Heart right ventricle (tissue), 16 donors: ENCODE measurements at regions not wholly inside any gene's neighbourhood (a gene's known extent, or its start where the extent isn't known, plus 50 kb on each side); places are given as distances from the start of the nearest gene placed in this dataset.

Source experiments
- ATAC-seq, 8 donors: fragments of 200-7000 bp; cut with Tn5 transposase; one replicate each; pipeline ENCODE4 v1.9.1; 2020; ENCODE audit warnings: mild to moderate bottlenecking in 8 of 8, moderate library complexity in 8 of 8, moderate number of reproducible peaks in 1 of 8
- DNase-seq, 2 donors: peaks; one replicate each; pipeline ENCODE4 v3.0.0-alpha.2; 2020
- H3K27ac ChIP-seq, 10 donors: fragments of 200-600 bp; sonication (generic) in 2 of 10; one replicate each; pipeline versions ENCODE4 v1.5.0 to v1.8.0; 2020 to 2022; ENCODE audit warnings: mild to moderate bottlenecking in 3 of 10
- H3K27me3 ChIP-seq, 7 donors: fragments of 200-600 bp; one replicate each; pipeline ENCODE4 v1.8.0; 2021 to 2022; ENCODE audit warnings: mild to moderate bottlenecking in 2 of 7
- H3K36me3 ChIP-seq, 9 donors: fragments of 200-600 bp; sonication (generic) in 1 of 9; one replicate each; pipeline versions ENCODE4 v1.5.0 to v1.8.0; 2020 to 2022; ENCODE audit warnings: mild to moderate bottlenecking in 2 of 9
- H3K4me1 ChIP-seq, 9 donors: fragments of 200-600 bp; sonication (generic) in 1 of 9; one replicate each; pipeline versions ENCODE4 v1.5.0 to v1.8.0; 2020 to 2022; ENCODE audit warnings: mild to moderate bottlenecking in 4 of 9
- H3K4me3 ChIP-seq, 10 donors: fragments of 200-600 bp; sonication (generic) in 2 of 10; one replicate each; pipeline versions ENCODE4 v1.5.0 to v1.8.0; 2020 to 2022; ENCODE audit warnings: mild to moderate bottlenecking in 7 of 10, moderate library complexity in 2 of 10
- H3K9me3 ChIP-seq, 11 donors: fragments of 200-600 bp in 10 of 11; sonication (generic) in 2 of 11; one replicate each; pipeline versions ENCODE4 v1.5.0 to v1.8.0; 2013 to 2022; ENCODE audit warnings: mild to moderate bottlenecking in 2 of 11, control low read depth in 1 of 11, moderate library complexity in 1 of 11
- CTCF ChIP-seq, 9 donors: fragments of 200-600 bp; sonication (generic) in 2 of 9; IDR thresholded peaks; one replicate each; pipeline versions ENCODE4 v1.5.0 to v1.8.0; 2021 to 2022; ENCODE audit warnings: antibody characterized with exemption in 9 of 9, mild to moderate bottlenecking in 5 of 9, moderate library complexity in 1 of 9
- WGBS, 2 donors: extraction: QIAGEN DNeasy Blood & Tissue Kit; methylation state at CpG; one replicate each; pipeline ENCODE4 v1.1.7; 2013; ENCODE audit warnings: inconsistent platforms in 1 of 2; 5-methylcytosine and 5-hydroxymethylcytosine counted together
- intact Hi-C, 10 donors: fragments of 100-400 bp; cut with DNase I; formaldehyde crosslinking; loops; one replicate each; pipeline versions ENCODE4 v1.11.1 to v1.14.2; 2022
- donor health status: Arrhythmogenic right ventricular cardiomyopathy.
- donor health status: ischemic (EF 13 %, LVEDD 7.1; RV severe dilation, severe dysfunction).
- donor health status: healthy with polysubstance abuse.
- donor health status: DM: no; HTN: yes; CAD: no.
- donor health status: DM: no; HTN: no; CAD: no.
- donor health status: ischemic (EF 25% LVEDD 6.9; RV normal size, moderate dysfunction).
- donor health status: ischemic (EF 25% LVEDD 5.7; RV mildly dilated, moderate dysfunction).
- donor health status: healthy.
- donor health status: DM: yes; HTN: yes; CAD: no.
- donor health status: Ischemic cardiomyopathy.
- donor health status: ischemic (EF 35%, LVEDD 5.7; RV mildly dilated, moderate dysfunction).
- donor health status: nonischemic (EF 11% LVEDD 7.7; RV severe dilation, severe dysfunction).
- donor health status: DM: yes; HTN: yes; CAD: no.
- donor health status: PGD.
- donor health status: ischemic (EF 29% LVEDD 5.4; RV normal size, mild dysfunction).
- donor health status: nonischemic (EF 23%, LVEDD 6.1; RV moderate dilation, normal function).

GRCh38 chr20:54397292-54398140 lies 77.9 kb upstream of the DOK5 start:
- Histone ChIP-seq H3K27ac (no peak overlapping the region), H3K4me1 (no peaks in the 10 kb centered on the region), H3K36me3 (no peaks in the 10 kb centered on the region), H3K4me3 (no peak overlapping the region), H3K27me3 (no peaks in the 10 kb centered on the region), H3K9me3 (peaks cover 0 to 7% (median 0%) of the 10 kb centered on the region in 11 donors)
- 78 to 79% methylated on average over 3 of the region's 3 CpGs for WGBS, 2 donors
- no peak for TF ChIP-seq CTCF (IDR thresholded peaks at IDR 0.05)
- ATAC-seq (no peak), DNase-seq (no peak)
- intact Hi-C loops = no loop called here

GRCh38 chr20:54398814-54399213 lies 76.6 kb upstream of the DOK5 start:
- Histone ChIP-seq H3K9me3 (no peaks in the 10 kb centered on the region), H3K36me3 (no peaks in the 10 kb centered on the region), H3K27ac (no peak overlapping the region), H3K4me1 (no peaks in the 10 kb centered on the region), H3K4me3 (no peak overlapping the region), H3K27me3 (no peaks in the 10 kb centered on the region)
- TF ChIP-seq CTCF (IDR thresholded peaks at IDR 0.05) = no peak
- no peak for ATAC-seq
- intact Hi-C loops = no loop called here
- WGBS, 2 donors = 86 to 91% methylated on average over 5 of the region's 5 CpGs
- no peak for DNase-seq

GRCh38 chr20:54405540-54405939 lies 69.9 kb upstream of the DOK5 start:
- Histone ChIP-seq H3K9me3 (no peaks in the 10 kb centered on the region), H3K27me3 (peaks cover 0 to 4% (median 0%) of the 10 kb centered on the region in 7 donors), H3K27ac (no peak overlapping the region), H3K4me3 (no peak overlapping the region), H3K36me3 (no peaks in the 10 kb centered on the region), H3K4me1 (no peaks in the 10 kb centered on the region)
- ATAC-seq (no peak), DNase-seq (no peak)
- WGBS, 2 donors = 83 to 89% methylated on average over 2 of the region's 2 CpGs
- no peak for TF ChIP-seq CTCF (IDR thresholded peaks at IDR 0.05)
- intact Hi-C loops = no loop called here

GRCh38 chr20:54407459-54407858 lies 67.9 kb upstream of the DOK5 start:
- no peaks in the 10 kb centered on the region for H3K36me3 ChIP-seq
- ATAC-seq = no peak
- TF ChIP-seq CTCF (IDR thresholded peaks at IDR 0.05) = no peak
- H3K9me3 ChIP-seq = no peaks in the 10 kb centered on the region
- WGBS, 2 donors = 87% methylated on average over 6 of the region's 6 CpGs
- no peak overlapping the region for H3K27ac ChIP-seq
- intact Hi-C loops = no loop called here
- no peak overlapping the region for H3K4me3 ChIP-seq
- peaks cover 0 to 4% (median 0%) of the 10 kb centered on the region in 7 donors for H3K27me3 ChIP-seq
- H3K4me1 ChIP-seq = no peaks in the 10 kb centered on the region
- no peak for DNase-seq
